Ishikawa (cell line): ENCODE measurements at regions not wholly inside any gene's neighbourhood (a gene's known extent, or its start where the extent isn't known, plus 50 kb on each side); places are given as distances from the start of the nearest gene placed in this dataset.

Source experiments
- CEBPB ChIP-seq: IDR thresholded peaks from 2 replicates; pipeline ENCODE4 v1.6.1; 2012
- CREB1 ChIP-seq: IDR thresholded peaks from 2 replicates; pipeline ENCODE4 v1.6.1; 2012; ENCODE audit warnings: low read depth
- EGR1 ChIP-seq: IDR thresholded peaks from 2 replicates; pipeline ENCODE4 v1.6.1; 2012
- EP300 ChIP-seq: IDR thresholded peaks from 2 replicates; pipeline ENCODE4 v1.6.1; 2012; ENCODE audit warnings: borderline replicate concordance
- FOXM1 ChIP-seq: IDR thresholded peaks from 2 replicates; pipeline ENCODE4 v1.6.1; 2012; ENCODE audit warnings: low read depth, borderline replicate concordance
- MAX ChIP-seq: IDR thresholded peaks from 2 replicates; pipeline ENCODE4 v1.6.1; 2012
- NFIC ChIP-seq: IDR thresholded peaks from 2 replicates; pipeline ENCODE4 v1.6.1; 2012
- RAD21 ChIP-seq: IDR thresholded peaks from 2 replicates; pipeline ENCODE4 v1.6.1; 2012; ENCODE audit warnings: low read depth
- REST ChIP-seq: IDR thresholded peaks from 2 replicates; pipeline ENCODE4 v1.6.1; 2012; ENCODE audit warnings: low read depth, mild to moderate bottlenecking
- TAF1 ChIP-seq: IDR thresholded peaks from 2 replicates; pipeline ENCODE4 v1.6.1; 2012; ENCODE audit warnings: low read depth, mild to moderate bottlenecking
- TCF12 ChIP-seq: IDR thresholded peaks from 2 replicates; pipeline ENCODE4 v1.6.1; 2012; ENCODE audit warnings: low read depth
- TEAD4 ChIP-seq: IDR thresholded peaks from 2 replicates; pipeline ENCODE4 v1.6.1; 2012
- YY1 ChIP-seq: IDR thresholded peaks from 2 replicates; pipeline ENCODE4 v1.6.1; 2012; ENCODE audit warnings: low read depth
- ZBTB7A ChIP-seq: IDR thresholded peaks from 2 replicates; pipeline ENCODE4 v1.6.1; 2012; ENCODE audit warnings: low read depth
- TF ChIP-seq, protein P1 (sequence below): IDR thresholded peaks from 2 replicates; pipeline ENCODE4 v1.6.1; 2012

- TF ChIP-seq YY1 (no peak), ZBTB7A (no peak), TEAD4 (no peak), RAD21 (no peak), TCF12 (no peak), TAF1 (no peak), MAX (no peak), EGR1 (no peak), FOXM1 (no peak), EP300 (no peak)
These were observed 1080.9 kb downstream of the SORCS1 start for GRCh38 chr10:106083572-106083971.

- TF ChIP-seq, protein P1, sequence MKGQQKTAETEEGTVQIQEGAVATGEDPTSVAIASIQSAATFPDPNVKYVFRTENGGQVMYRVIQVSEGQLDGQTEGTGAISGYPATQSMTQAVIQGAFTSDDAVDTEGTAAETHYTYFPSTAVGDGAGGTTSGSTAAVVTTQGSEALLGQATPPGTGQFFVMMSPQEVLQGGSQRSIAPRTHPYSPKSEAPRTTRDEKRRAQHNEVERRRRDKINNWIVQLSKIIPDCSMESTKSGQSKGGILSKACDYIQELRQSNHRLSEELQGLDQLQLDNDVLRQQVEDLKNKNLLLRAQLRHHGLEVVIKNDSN, result no peak
- no peak for TF ChIP-seq YY1
- no peak for TF ChIP-seq TEAD4
- no peak for TF ChIP-seq EP300
- TF ChIP-seq TAF1, result no peak
- TF ChIP-seq ZBTB7A, result no peak
These were observed 1081.6 kb downstream of the SORCS1 start for GRCh38 chr10:106082865-106083264.

DNA sequence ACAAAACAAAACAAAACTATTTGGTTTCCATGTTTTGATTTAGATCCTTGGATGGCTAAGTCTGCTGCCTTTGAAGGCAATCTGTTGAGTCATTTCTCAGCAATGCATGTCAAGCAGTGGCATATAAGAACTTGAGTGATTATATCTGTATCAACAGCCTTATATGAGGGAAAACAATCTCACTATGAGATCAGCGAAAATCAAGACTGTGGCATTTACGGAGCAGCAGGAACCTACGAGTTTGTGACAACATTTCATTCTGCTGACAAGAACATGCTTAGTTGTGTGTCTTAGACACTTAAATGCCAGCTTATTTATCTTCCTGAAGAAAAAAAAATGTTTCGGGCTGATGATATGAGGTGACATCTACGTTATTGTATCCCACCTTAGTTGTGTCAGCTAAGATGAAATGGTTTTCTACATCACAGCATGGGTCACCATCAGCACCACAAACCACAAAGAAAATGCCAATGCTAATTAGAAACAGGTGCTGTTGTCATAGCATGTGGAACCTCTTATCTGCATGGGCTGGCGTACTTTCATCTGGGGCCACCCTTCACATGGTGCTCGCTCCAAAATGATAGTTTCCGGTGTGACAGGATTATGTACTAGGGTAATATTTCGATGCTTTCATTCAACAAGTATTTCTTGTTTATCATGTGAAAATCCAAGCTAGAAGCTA, 1085.5 kb downstream of the SORCS1 start:
- no peak for TF ChIP-seq TCF12
- TF ChIP-seq ZBTB7A, result no peak
- TF ChIP-seq RAD21, result no peak
- TF ChIP-seq REST, result no peak
- TF ChIP-seq EP300, result no peak
- no peak for TF ChIP-seq CREB1
- TF ChIP-seq MAX, result no peak
- no peak for TF ChIP-seq TEAD4
- no peak for TF ChIP-seq EGR1
- TF ChIP-seq NFIC, result no peak
- no peak for TF ChIP-seq YY1
- no peak for TF ChIP-seq FOXM1
- TF ChIP-seq, protein P1, result no peak
- TF ChIP-seq TAF1, result no peak
- TF ChIP-seq CEBPB, result no peak

DNA sequence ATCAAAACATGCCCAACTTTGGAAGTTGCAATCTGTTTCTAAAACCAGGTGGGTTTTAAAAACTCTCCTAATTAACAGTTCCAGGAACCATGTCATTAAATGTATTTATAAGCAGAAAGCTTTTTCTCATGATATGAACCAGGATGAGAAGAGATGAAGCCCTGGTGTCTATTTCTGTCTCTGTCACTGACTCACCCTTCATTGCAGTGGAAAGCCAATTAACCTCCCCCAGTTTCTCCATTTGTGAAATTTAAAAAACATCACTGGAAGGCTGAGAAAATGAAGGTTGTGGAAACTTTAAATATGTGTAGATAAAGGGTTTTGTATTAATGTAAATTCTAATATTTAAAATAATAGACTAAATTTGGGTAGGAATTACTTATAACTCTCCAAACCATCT, 1088.0 kb downstream of the SORCS1 start:
- TF ChIP-seq EGR1 (no peak), CREB1 (no peak), YY1 (no peak), FOXM1 (no peak), REST (no peak), NFIC (no peak), MAX (no peak), EP300 (no peak), TEAD4 (no peak), RAD21 (no peak), TAF1 (no peak)
- TF ChIP-seq, protein P1, result no peak

DNA sequence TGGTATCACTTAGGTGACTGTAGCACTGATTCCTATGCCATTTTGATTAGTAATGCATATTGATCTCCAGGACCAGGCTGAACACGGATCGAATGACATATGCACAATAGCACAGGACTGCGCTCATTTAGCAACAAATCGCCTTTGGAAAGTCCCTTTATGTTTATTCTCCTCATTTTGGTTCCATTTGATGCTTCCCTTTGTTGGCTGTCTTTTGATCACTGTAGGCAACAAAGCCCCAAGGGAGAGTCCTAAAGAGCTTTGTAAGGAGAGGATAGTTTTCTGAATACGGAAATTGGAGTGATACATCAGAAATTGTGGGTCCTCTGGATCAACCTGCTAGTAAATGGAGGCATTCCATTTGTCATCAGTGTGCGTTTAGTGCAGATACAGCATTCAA, 1111.4 kb downstream of the SORCS1 start:
- TF ChIP-seq TCF12 (no peak), EGR1 (no peak), TEAD4 (no peak), NFIC (no peak), RAD21 (no peak), TAF1 (no peak), ZBTB7A (no peak), FOXM1 (no peak), YY1 (no peak)
